A172 (cell line): ENCODE measurements at regions not wholly inside any gene's neighbourhood (a gene's known extent, or its start where the extent isn't known, plus 50 kb on each side); places are given as distances from the start of the nearest gene placed in this dataset.

Experiments used
- DNase-seq: peaks from one replicate; pipeline ENCODE4 v3.0.0-alpha.2; 2015; ENCODE audit warnings: low spot score

- no peak for DNase-seq
Measured at GRCh38 chr1:218156595-218156994, 128.5 kb upstream of the RRP15 start.

- no peak for DNase-seq
Measured at GRCh38 chr1:218163371-218163770, 121.7 kb upstream of the RRP15 start.

DNA sequence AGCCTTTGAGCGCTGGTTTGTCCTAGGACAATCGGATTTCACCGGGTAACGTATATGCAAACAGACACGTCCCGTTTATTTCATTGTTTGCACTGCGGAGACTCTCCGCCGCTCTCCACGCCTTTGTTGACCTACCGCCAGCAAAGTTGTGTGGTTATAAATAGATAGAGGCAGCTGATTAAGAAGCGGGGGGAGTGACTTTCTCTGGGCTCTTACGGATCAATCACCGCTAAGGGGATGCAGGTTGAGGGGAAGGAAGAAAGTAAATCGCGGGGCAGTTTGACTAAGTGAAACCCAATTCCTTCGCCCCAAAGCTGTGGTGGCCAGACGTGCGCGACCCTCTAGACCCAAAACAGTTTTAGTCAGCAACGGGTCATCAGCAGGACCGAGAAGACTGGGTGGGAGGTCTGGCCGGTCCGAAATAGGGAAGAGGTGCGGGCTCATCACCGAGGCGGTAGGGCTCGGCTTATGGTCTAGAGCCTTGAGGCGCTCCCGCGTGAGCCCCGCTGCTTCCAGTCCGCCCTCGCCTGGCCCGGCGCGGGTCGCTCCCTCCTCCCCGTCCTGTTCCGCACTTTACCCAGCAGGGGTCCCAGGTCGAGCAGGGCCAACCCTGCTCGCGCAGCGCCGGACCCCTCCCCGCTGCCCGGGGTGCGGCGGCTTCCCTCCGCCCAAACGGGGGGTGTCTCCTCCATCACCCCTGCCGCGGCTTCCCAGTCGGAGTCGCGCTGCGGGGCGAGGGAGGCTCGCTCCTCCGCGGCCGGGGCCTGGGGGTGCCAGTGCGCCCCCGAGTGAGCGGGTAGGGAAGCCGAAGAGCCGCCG lies 120.8 kb upstream of the RRP15 start:
- DNase-seq = peak; percentile 21

GRCh38 chr1:218164930-218165700 lies 120.0 kb upstream of the RRP15 start:
- DNase-seq = no peak

GRCh38 chr1:218165701-218166114 lies 119.4 kb upstream of the RRP15 start:
- no peak for DNase-seq

DNA sequence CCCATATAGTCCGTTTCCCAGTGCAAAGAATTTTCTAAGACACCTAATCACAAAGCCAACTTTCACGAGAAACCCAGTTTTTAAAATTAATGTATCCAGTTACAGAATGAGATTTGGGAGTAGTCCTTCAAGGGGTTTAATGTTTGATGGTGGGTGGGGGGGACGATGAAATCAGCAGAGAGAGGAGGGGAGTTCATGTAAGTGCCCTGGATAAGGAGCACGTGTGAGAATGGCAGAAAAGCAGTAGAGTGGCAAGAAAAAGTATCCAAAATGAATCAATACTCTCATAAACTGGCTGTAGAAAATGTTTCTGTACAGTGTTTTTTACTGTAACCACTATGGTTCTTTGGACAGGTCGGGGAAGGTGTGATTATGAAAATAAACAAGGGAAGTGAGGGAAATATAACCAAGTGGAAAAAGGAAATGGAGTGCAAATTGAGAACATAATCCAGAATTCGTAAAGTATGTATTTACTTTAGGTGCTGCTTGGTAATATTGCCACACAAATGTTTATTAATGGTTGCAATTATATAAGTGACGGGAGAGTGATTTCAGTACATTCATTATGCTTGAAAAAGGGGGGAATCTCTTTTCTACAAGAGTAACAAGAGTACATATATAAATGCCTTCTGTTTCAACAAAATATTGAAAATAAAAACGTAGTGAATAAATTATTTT lies 118.7 kb upstream of the RRP15 start:
- DNase-seq = no peak

GRCh38 chr1:218171302-218171893 lies 113.7 kb upstream of the RRP15 start:
- peak; percentile 49 for DNase-seq

- no peak for DNase-seq
Measured at GRCh38 chr1:218182455-218182854, 102.6 kb upstream of the RRP15 start.

DNA sequence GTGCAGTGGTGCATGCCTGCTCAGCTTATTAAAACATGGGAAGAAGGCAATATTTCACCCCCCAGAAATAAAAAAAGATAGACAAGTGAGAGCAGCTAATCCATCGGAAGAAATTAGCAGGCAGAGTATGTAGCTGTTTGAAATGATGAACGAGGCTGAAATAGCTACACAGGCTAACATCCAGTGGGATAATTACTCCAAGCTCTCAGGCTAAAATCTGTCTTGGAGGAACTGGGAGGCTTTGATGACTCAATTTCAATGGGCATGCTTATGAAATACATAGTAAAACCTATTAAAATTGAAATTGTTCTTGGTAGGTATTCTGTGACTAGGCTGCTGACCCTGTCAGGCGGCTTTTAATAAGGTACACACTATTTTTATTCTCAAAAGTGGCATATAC lies 84.1 kb upstream of the RRP15 start:
- no peak for DNase-seq

- no peak for DNase-seq
Measured at GRCh38 chr1:218201601-218202000, 83.5 kb upstream of the RRP15 start.

GRCh38 chr1:218205721-218206120 lies 79.4 kb upstream of the RRP15 start:
- no peak for DNase-seq

DNA sequence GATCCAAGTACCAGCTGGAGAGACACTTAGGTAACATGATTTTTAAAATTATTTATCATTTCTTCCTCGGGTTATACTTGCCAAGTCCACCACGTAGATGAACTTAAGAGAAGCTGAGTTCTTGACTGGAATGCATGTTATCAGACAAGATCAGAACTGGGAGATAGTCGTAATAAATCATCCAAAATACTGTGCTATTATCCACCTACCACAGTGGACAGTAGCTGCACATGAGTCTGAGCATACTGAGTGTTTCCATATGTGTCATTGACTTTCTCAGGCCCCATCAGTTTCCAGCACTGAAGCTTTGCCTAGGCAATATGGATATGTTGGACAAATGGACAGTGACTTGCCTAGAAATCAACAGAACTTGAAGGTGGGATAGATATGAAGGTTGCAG lies 77.9 kb upstream of the RRP15 start:
- DNase-seq = peak; percentile 18

DNA sequence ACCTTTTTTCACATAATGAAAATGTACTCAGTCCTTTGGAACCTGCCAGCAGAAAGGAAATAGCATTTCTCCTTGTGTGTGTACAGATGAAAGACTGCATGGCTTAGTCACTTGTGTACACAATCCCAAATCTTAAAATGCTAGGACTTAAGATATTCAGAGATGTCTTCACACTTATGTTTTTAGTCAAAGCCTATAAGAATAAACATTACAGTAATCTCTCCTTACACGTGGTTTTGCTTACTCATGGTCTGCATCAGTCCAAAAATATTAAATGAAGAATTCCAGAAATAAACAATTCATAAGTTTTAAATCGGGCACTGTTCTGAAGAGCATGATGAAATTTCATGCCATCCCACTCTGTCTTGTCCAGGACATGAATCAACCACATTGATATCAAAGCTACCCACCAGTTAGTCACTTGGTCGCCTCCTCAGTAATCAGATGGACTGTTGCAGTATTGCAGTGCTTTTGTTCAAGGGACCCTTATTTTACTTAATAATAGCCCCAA lies 75.7 kb upstream of the RRP15 start:
- DNase-seq = peak; percentile 77

DNA sequence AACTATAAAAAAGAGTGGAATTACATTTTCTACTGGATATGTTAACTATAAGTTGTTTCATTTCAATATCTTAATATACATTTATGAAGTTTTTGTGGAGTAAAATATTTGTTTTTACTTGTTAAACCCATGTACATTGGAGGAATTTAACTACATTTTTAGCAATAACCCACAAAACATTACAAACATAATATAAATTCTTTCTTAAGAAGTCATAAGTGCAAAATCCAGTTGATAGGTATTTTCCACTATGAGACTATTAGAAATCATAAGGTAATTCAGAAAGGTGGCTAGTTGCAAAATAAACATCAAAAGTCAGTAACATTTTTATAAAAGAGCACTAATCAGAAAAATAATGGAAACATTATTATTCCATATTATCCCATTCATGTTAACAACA lies 73.9 kb upstream of the RRP15 start:
- peak; percentile 39 for DNase-seq

GRCh38 chr1:218217040-218217439 lies 68.1 kb upstream of the RRP15 start:
- DNase-seq = no peak

DNA sequence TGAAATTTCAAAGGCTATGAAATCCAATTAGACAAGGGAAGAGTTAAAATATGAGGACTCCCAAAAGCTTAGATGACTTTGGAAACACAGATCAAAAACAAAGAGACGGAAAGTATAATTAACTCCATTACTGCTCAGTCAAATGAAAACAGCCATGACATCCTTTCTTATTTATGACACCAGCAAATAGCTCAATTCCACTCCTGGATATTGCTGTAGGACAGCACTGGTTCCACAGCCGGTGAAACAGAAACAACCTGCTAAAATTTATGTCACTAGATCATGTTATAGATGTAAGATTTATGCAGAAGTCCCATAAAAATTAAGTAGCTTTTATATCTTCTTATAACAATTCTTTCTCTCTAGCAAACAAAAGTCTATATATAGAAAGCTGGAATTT lies 65.6 kb upstream of the RRP15 start:
- DNase-seq = no peak

- DNase-seq = no peak
Measured at GRCh38 chr1:218224101-218224500, 61.0 kb upstream of the RRP15 start.

DNA sequence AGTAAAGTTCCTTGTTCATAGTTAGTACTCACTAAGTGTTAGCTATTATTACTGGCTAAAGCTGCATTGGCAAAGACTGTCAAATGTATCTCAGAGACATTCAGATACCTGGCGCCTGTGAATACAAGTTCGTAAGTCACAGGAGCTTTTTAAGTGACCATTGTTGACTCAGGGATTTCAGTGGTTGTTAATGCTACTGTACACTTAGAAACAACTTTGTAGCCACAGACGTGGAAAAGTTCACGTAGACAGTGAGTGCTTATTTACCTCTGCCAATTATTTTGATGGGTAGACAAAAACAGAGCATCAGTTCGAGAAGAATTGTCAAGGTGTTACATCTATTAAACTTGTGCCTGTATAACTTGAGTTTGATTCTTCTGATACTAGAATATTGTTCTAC lies 59.1 kb upstream of the RRP15 start:
- no peak for DNase-seq
